Natural killer cell treated with Interleukin-12 subunit alpha and Interleukin-12 subunit beta and Interleukin-15 and Interleukin-18, amount 100 ng/mL, for 72 hours (primary cell): ENCODE measurements at regions not wholly inside any gene's neighbourhood (a gene's known extent, or its start where the extent isn't known, plus 50 kb on each side); places are given as distances from the start of the nearest gene placed in this dataset.

Experiments used
- ATAC-seq, 2 donors: fragments of 150-1000 bp; cut with Tn5 transposase in 1 of 2; sonication (Bioruptor Pico), chemical (Tn5 transposase) in 1 of 2; 2 replicates each; pipeline ENCODE4 v1.10.0; 2021
- DNase-seq: peaks from one replicate; pipeline ENCODE4 v3.0.0; 2022; ENCODE audit warnings: low spot score
- H3K27ac Mint-ChIP-seq, 2 donors: 1 replicate in 1 of 2; 2 replicates in 1 of 2; pipeline ENCODE4 v1.8.0; 2022; ENCODE audit warnings: mixed read lengths in 2 of 2, mild to moderate bottlenecking in 1 of 2, moderate library complexity in 1 of 2
- H3K27me3 Mint-ChIP-seq, 2 donors: 1 replicate in 1 of 2; 2 replicates in 1 of 2; pipeline ENCODE4 v1.8.0; 2022; ENCODE audit warnings: mixed read lengths in 2 of 2
- H3K36me3 Mint-ChIP-seq: one replicate; pipeline ENCODE4 v1.8.0; 2022; ENCODE audit warnings: mixed read lengths
- H3K4me1 Mint-ChIP-seq, 2 donors: 1 replicate in 1 of 2; 2 replicates in 1 of 2; pipeline ENCODE4 v1.8.0; 2022; ENCODE audit warnings: low read depth in 2 of 2, mixed read lengths in 2 of 2, mild to moderate bottlenecking in 1 of 2
- H3K4me3 Mint-ChIP-seq: one replicate; pipeline ENCODE4 v1.8.0; 2022; ENCODE audit warnings: mixed read lengths
- H3K9me3 Mint-ChIP-seq: 2 replicates; pipeline ENCODE4 v1.8.0; 2022; ENCODE audit warnings: mixed read lengths

DNA sequence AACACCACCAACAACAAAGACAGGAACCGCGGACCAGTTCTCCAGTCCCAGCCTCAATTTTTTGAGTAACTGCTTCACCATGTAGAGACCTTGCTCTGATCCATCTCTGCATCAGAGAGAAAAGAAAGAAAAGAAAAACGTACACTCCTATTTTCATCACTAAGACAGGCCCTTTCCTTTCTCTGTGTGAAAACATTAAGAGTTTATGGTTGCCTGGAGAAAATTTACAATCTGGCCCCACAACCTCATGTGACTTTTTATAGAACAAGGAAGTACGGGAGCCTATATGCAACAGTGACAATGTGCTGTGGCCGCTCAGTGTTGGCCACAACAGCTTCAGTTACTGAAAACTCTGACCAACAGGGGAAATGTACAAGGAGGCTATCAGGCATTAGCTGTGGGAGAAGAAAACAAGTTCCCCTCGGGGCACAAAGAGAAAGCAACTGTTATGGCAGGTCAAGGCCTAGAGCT is 272.9 kb upstream of the PTGER4 start:
- ATAC-seq (no peak), DNase-seq (no peak)
- no peaks in the 10 kb centered on the region for H3K27me3 Mint-ChIP-seq
- peaks cover 76 to 93% of the 10 kb centered on the region in 2 donors for H3K4me1 Mint-ChIP-seq
- peaks cover 17% of the 10 kb centered on the region for H3K36me3 Mint-ChIP-seq
- H3K4me3 Mint-ChIP-seq, result peak overlapping the region; percentile 83
- peaks cover 7% of the 10 kb centered on the region for H3K9me3 Mint-ChIP-seq
- H3K27ac Mint-ChIP-seq, result peak overlapping the region; percentile 94 to 99

DNA sequence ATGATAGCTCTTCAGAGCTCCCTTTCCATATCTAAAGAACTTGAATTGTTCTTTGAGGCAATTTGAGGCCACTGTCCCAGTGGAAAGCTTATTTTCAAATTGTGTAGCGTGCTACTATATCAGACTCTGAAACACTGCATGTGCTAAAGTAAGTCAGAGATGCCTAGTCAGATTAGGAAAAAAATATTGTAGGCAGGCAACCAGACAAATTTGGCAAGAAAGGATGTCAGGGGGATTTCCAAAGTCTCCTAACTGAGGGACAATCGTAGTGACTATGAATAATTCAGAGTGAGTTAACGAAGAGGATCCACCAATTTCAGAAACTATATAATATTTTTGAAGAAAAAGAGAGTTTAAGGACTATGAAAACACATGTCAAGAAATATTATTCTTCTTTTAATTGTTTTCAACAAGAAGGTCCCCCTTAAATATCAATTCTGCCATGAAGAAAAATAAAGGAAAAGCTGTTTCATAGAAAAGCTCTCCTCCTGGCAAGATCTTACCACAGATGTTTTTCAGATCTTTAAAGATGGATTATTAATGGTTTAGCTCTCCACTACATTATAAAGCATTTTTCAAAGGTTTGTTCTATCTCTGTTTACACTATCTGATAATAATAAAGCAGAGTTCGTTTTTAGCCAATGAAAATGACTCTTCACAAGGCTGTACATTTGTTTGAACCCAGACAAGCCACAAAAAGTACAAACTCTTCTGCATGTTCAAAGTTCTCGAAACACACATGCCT is 273.5 kb upstream of the PTGER4 start:
- DNase-seq, result no peak
- H3K4me3 Mint-ChIP-seq, result peak overlapping the region; percentile 83

GRCh38 chr5:40405230-40405629 is 274.5 kb upstream of the PTGER4 start:
- Mint-ChIP-seq H3K27ac (peak overlapping the region; percentile 94 to 99), H3K36me3 (peaks cover 11% of the 10 kb centered on the region), H3K9me3 (peaks cover 3% of the 10 kb centered on the region), H3K4me1 (peaks cover 68 to 87% of the 10 kb centered on the region in 2 donors), H3K4me3 (peak overlapping the region; percentile 83), H3K27me3 (no peaks in the 10 kb centered on the region)
- DNase-seq (no peak), ATAC-seq (peak; percentile 49 to 71)

More for the DNA sequence above, 273.5 kb upstream of the PTGER4 start:
- Mint-ChIP-seq H3K27ac (peak overlapping the region; percentile 94 to 99), H3K4me1 (peaks cover 76 to 93% of the 10 kb centered on the region in 2 donors), H3K27me3 (no peaks in the 10 kb centered on the region), H3K36me3 (peaks cover 11% of the 10 kb centered on the region), H3K9me3 (peaks cover 3% of the 10 kb centered on the region)
- ATAC-seq, result peak; percentile 47 to 50

DNA sequence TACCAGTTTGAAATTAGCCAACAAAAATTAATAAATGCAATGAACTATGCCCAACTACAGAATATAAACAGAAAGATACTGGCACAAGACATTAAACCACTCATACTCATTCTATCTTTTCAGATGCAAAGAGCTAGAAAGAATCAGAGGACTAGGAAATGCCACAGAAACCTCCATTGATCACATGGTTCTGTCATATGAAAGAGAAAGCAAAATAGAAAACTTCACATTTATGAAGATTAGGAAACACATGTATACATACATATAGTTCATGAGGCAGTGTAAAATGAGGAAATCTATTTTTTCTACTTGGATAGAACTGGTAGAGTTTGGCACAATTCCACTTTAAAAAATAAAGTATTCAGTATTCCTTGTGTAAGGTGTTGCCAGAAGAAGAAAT is 275.1 kb upstream of the PTGER4 start:
- Mint-ChIP-seq H3K4me1 (peaks cover 67 to 83% of the 10 kb centered on the region in 2 donors), H3K36me3 (peaks cover 11% of the 10 kb centered on the region), H3K4me3 (peak overlapping the region; percentile 83), H3K9me3 (peaks cover 3% of the 10 kb centered on the region), H3K27me3 (no peaks in the 10 kb centered on the region), H3K27ac (peak overlapping the region; percentile 94 to 99)
- ATAC-seq (peak; percentile 70 to 83), DNase-seq (no peak)

GRCh38 chr5:40402007-40402364 is 277.7 kb upstream of the PTGER4 start:
- H3K27ac Mint-ChIP-seq, result peak overlapping the region; percentile 94 to 99
- DNase-seq (no peak), ATAC-seq (peak in 1 of 2 donors; percentile 50)
- H3K4me1 Mint-ChIP-seq, result peaks cover 66 to 76% of the 10 kb centered on the region in 2 donors
- H3K27me3 Mint-ChIP-seq, result no peaks in the 10 kb centered on the region
- peaks cover 11% of the 10 kb centered on the region for H3K36me3 Mint-ChIP-seq
- peak overlapping the region; percentile 71 for H3K4me3 Mint-ChIP-seq
- peaks cover 3% of the 10 kb centered on the region for H3K9me3 Mint-ChIP-seq

DNA sequence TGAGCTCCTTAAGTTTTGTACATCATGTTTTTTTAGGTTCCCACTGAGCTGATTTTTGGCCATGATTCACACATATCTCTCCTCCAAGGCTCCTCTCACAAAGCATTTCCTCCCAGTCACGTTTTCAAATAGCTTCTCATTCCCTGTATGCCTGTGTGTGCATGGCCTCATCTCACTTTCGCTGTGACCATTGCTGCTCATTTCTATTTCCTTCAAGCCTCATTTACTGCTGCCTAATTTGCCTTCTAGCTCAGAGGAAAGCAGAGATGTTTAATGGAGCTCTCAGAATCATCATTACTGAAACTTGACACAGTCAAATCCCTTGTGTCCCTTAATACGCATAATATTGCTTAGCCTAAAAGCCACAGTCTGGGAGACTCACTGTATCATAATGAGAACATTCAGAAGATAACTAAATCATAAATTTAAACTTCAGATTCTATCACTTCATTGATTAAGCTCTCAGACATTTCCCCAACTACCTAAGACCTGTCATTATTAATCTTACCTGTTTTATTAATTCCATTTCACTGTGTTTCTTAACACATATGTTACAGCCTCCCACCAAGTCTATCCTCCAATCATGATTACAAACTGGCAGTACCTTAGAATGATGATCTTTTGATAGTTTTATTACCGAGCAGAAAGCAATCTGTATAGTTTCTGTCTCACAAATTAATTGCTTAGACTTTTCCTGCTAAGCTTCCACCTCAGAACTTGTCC is 278.3 kb upstream of the PTGER4 start:
- peaks cover 60 to 70% of the 10 kb centered on the region in 2 donors for H3K4me1 Mint-ChIP-seq
- DNase-seq, result no peak
- H3K36me3 Mint-ChIP-seq, result peaks cover 11% of the 10 kb centered on the region
- peak in 1 of 2 donors; percentile 51 for ATAC-seq
- H3K27me3 Mint-ChIP-seq, result no peaks in the 10 kb centered on the region
- H3K9me3 Mint-ChIP-seq, result peaks cover 3% of the 10 kb centered on the region
- H3K27ac Mint-ChIP-seq, result peak overlapping the region; percentile 94 to 99
- H3K4me3 Mint-ChIP-seq, result peak overlapping the region; percentile 71

DNA sequence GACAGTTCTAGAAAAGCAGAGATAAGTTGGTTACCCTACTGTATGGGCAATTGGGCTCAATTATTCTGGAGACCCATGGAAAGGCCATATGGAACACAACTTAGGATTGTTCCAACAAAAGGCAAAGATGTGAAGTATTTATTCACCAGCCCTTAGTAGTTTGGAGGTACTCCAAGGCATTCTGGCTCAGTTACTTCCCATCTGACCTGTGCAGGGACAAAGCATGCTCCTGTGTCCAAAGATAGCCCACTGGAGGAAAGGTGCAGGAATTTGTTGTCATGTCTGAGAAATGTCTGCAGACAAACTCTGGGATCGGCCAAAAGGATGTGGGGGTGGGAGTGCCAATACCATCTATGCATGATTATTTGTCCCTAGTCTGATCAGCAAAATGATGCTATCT is 279.5 kb upstream of the PTGER4 start:
- Mint-ChIP-seq H3K4me3 (no peak overlapping the region), H3K9me3 (peaks cover 3% of the 10 kb centered on the region), H3K27me3 (no peaks in the 10 kb centered on the region), H3K4me1 (peaks cover 49 to 58% of the 10 kb centered on the region in 2 donors), H3K36me3 (peaks cover 11% of the 10 kb centered on the region), H3K27ac (no peak overlapping the region)
- no peak for DNase-seq
- ATAC-seq, result no peak

- H3K27me3 Mint-ChIP-seq, result no peaks in the 10 kb centered on the region
Measured at GRCh38 chr5:40399349-40399748, 280.4 kb upstream of the PTGER4 start.

DNA sequence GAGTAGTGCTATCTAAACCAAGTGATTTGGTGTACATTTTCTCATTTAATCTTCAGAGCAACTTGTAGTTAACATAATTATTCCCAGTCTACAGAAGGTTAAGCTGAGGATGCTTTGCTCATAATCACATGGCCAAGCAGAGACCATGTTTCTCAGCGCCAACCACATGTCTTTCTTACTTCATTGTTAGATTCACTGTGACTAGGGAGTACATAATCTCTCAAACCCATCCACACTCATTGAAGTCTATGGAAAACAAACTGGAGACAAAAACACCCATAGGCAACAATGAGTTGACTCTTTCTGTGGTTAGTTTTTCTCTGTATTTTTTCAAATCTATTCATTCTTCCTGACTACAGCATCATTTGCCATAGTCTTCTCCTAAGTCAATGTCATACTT is 281.7 kb upstream of the PTGER4 start:
- no peak for ATAC-seq

More at GRCh38 chr5:40399349-40399748, 280.4 kb upstream of the PTGER4 start:
- H3K36me3 Mint-ChIP-seq, result peaks cover 9% of the 10 kb centered on the region
- H3K27ac Mint-ChIP-seq, result peak overlapping the region; percentile 50 to 57
- peak; percentile 56 to 57 for ATAC-seq
- H3K4me3 Mint-ChIP-seq, result peak overlapping the region; percentile 16
- H3K4me1 Mint-ChIP-seq, result peaks cover 43 to 49% of the 10 kb centered on the region in 2 donors
- H3K9me3 Mint-ChIP-seq, result peaks cover 3% of the 10 kb centered on the region
- no peak for DNase-seq

DNA sequence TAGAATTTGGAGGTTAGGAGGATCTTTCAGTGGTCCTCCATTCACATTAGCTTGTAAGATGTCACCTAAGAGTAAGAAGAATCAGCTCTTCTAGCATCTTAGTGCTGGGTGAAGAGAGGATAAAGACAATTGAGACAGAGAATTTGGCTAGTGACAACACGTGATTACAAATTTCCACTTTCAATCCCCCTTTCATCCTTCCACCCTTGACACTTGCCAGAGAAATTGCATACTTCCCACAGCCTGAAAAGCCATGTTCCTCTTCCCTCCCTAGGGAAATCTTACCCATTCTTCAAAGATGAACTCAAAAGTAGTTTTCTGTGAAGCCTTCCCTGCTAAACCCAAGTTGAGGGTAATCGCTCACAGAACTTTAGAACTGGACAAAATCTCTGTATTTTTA is 282.6 kb upstream of the PTGER4 start:
- Mint-ChIP-seq H3K27ac (no peak overlapping the region), H3K4me3 (no peak overlapping the region), H3K27me3 (no peaks in the 10 kb centered on the region), H3K36me3 (no peaks in the 10 kb centered on the region), H3K9me3 (no peaks in the 10 kb centered on the region), H3K4me1 (peaks cover 27 to 33% of the 10 kb centered on the region in 2 donors)
- no peak for ATAC-seq
- DNase-seq, result no peak

More for the DNA sequence above, 281.7 kb upstream of the PTGER4 start:
- H3K27me3 Mint-ChIP-seq, result no peaks in the 10 kb centered on the region
- peak overlapping the region in 1 of 2 donors; percentile 12 for H3K27ac Mint-ChIP-seq
- H3K36me3 Mint-ChIP-seq, result peaks cover 2% of the 10 kb centered on the region
- no peaks in the 10 kb centered on the region for H3K9me3 Mint-ChIP-seq
- H3K4me1 Mint-ChIP-seq, result peaks cover 31 to 35% of the 10 kb centered on the region in 2 donors
- no peak for DNase-seq
- H3K4me3 Mint-ChIP-seq, result no peak overlapping the region

DNA sequence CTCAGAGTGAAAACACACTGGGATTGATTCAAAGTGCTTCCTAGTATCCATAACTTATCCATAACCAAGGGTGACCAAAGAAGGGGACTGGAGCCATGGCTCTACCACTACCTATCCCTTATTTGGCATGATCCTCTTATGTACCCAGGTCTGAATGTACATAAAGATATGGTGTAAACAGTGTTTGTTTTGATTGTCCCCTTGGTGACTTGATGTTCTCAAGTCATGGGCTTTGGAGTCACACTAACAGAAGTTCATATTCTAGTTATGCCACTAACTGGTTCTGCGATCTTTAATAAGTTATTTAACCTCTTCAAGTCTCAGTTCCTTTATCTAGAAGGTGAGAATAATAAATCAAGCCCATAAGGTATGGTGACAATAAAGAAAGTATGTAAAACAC is 283.4 kb upstream of the PTGER4 start:
- H3K27me3 Mint-ChIP-seq, result no peaks in the 10 kb centered on the region
- peaks cover 24 to 33% of the 10 kb centered on the region in 2 donors for H3K4me1 Mint-ChIP-seq
- DNase-seq (no peak), ATAC-seq (no peak)
- H3K4me3 Mint-ChIP-seq, result no peak overlapping the region
- peak overlapping the region in 1 of 2 donors; percentile 37 for H3K27ac Mint-ChIP-seq
- H3K36me3 Mint-ChIP-seq, result no peaks in the 10 kb centered on the region
- H3K9me3 Mint-ChIP-seq, result no peaks in the 10 kb centered on the region

- H3K9me3 Mint-ChIP-seq, result no peaks in the 10 kb centered on the region
Measured at GRCh38 chr5:40395251-40395650, 284.5 kb upstream of the PTGER4 start.

DNA sequence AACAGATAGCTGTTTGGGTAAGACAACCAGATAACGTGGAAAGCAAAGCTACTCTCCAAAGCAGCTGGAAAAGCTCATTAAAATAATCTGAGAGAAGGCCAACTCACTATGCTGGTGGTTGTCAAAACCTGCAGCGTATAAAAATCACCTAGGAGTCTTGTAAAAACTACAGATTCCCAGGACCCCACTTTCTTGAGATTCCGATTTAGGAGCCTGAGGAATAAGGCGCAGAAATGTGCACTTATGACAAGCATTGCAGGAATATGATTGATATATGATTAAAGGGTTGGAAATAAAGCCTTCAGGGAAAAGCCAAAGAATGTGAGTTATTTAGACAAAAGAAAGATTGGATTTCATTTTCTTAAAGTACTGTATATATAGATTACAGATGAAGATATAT is 285.0 kb upstream of the PTGER4 start:
- DNase-seq (no peak), ATAC-seq (no peak)
- H3K36me3 Mint-ChIP-seq, result no peaks in the 10 kb centered on the region
- H3K4me3 Mint-ChIP-seq, result no peak overlapping the region
- no peak overlapping the region for H3K27ac Mint-ChIP-seq
- peaks cover 27 to 44% of the 10 kb centered on the region in 2 donors for H3K4me1 Mint-ChIP-seq
- no peaks in the 10 kb centered on the region for H3K27me3 Mint-ChIP-seq
- no peaks in the 10 kb centered on the region for H3K9me3 Mint-ChIP-seq

More at GRCh38 chr5:40395251-40395650, 284.5 kb upstream of the PTGER4 start:
- Mint-ChIP-seq H3K4me3 (no peak overlapping the region), H3K4me1 (peaks cover 25 to 39% of the 10 kb centered on the region in 2 donors), H3K36me3 (no peaks in the 10 kb centered on the region), H3K27ac (no peak overlapping the region), H3K27me3 (no peaks in the 10 kb centered on the region)
- no peak for DNase-seq
- no peak for ATAC-seq

- H3K36me3 Mint-ChIP-seq, result peaks cover 8% of the 10 kb centered on the region
- peak overlapping the region; percentile 15 to 27 for H3K27ac Mint-ChIP-seq
- DNase-seq (no peak), ATAC-seq (no peak)
- no peaks in the 10 kb centered on the region for H3K27me3 Mint-ChIP-seq
- no peak overlapping the region for H3K4me3 Mint-ChIP-seq
- H3K9me3 Mint-ChIP-seq, result peaks cover 3% of the 10 kb centered on the region
- H3K4me1 Mint-ChIP-seq, result peaks cover 38 to 55% of the 10 kb centered on the region in 2 donors
Measured at GRCh38 chr5:40391642-40392041, 288.1 kb upstream of the PTGER4 start.
